ENCODE measurements at regions not wholly inside any gene's neighbourhood (a gene's known extent, or its start where the extent isn't known, plus 50 kb on each side); places are given as distances from the start of the nearest gene placed in this dataset.
"Not testable (repeated sequence)": the region's sequence is repeated elsewhere in the genome, so short reads cannot be mapped to it uniquely, and the experiment has no call there.

DNA sequence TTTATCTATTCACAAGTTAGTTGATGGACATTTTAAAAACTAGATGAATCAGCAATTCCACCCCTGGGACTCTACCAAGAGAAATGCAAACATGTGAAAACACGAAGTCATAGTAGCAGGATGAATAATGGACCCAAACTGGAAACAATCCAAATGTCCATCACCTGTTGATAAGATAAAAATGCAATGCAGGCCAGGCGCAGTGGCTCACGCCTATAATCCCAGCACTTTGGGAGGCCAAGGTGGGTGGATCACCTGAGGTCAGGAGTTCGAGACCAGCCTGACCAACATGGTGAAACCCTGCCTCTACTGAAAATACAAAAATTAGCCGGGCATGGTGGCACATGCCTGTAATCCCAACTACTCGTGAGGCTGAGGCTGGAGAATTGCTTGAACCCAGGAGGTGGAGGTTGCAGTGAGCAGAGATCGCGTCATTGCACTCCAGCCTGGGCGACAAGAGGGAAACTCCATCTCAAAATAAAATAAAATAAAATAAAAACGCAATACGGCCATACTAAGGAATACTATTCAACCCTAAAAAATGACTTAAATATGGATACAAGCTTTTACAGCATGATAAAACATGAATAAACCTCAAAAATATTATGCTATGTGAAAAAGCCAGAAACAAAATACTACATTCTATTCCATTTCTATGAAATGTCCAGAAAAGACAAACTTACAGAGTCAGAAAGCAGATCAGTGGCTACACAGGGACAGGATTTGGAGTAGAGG is 61.6 kb upstream of the BACH2 start:
- TF ChIP-seq, protein P1, sequence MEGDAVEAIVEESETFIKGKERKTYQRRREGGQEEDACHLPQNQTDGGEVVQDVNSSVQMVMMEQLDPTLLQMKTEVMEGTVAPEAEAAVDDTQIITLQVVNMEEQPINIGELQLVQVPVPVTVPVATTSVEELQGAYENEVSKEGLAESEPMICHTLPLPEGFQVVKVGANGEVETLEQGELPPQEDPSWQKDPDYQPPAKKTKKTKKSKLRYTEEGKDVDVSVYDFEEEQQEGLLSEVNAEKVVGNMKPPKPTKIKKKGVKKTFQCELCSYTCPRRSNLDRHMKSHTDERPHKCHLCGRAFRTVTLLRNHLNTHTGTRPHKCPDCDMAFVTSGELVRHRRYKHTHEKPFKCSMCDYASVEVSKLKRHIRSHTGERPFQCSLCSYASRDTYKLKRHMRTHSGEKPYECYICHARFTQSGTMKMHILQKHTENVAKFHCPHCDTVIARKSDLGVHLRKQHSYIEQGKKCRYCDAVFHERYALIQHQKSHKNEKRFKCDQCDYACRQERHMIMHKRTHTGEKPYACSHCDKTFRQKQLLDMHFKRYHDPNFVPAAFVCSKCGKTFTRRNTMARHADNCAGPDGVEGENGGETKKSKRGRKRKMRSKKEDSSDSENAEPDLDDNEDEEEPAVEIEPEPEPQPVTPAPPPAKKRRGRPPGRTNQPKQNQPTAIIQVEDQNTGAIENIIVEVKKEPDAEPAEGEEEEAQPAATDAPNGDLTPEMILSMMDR (IDR thresholded peaks at IDR 0.05; ENCODE audit: insufficient read depth, low read depth, low read length), result not testable (repeated sequence)
- not testable (repeated sequence) for TF ChIP-seq EZH2 (IDR thresholded peaks at IDR 0.05; ENCODE audit: insufficient read depth, low read length)
